Neural progenitor cell (in vitro differentiated cells): ENCODE measurements at regions not wholly inside any gene's neighbourhood (a gene's known extent, or its start where the extent isn't known, plus 50 kb on each side); places are given as distances from the start of the nearest gene placed in this dataset.

Source experiments
- EZH2 ChIP-seq: fragments of 200-600 bp; sonication (generic); IDR thresholded peaks from 2 replicates; pipeline ENCODE4 v1.6.1; 2017; ENCODE audit warnings: antibody characterized with exemption, mild to moderate bottlenecking, moderate library complexity
- EZH2phosphoT487 ChIP-seq: fragments of 200-600 bp; sonication (generic); IDR thresholded peaks from 2 replicates; pipeline ENCODE4 v1.6.1; 2017; ENCODE audit warnings: antibody characterized with exemption
- TF ChIP-seq, protein P1 (sequence below): fragments of 200-600 bp; sonication (generic); IDR thresholded peaks from 2 replicates; pipeline ENCODE4 v1.5.1; 2017; ENCODE audit warnings: antibody characterized with exemption, mild to moderate bottlenecking

GRCh38 chr12:23113781-23114180 is 488.8 kb downstream of the ETNK1 start:
- TF ChIP-seq, protein P1, sequence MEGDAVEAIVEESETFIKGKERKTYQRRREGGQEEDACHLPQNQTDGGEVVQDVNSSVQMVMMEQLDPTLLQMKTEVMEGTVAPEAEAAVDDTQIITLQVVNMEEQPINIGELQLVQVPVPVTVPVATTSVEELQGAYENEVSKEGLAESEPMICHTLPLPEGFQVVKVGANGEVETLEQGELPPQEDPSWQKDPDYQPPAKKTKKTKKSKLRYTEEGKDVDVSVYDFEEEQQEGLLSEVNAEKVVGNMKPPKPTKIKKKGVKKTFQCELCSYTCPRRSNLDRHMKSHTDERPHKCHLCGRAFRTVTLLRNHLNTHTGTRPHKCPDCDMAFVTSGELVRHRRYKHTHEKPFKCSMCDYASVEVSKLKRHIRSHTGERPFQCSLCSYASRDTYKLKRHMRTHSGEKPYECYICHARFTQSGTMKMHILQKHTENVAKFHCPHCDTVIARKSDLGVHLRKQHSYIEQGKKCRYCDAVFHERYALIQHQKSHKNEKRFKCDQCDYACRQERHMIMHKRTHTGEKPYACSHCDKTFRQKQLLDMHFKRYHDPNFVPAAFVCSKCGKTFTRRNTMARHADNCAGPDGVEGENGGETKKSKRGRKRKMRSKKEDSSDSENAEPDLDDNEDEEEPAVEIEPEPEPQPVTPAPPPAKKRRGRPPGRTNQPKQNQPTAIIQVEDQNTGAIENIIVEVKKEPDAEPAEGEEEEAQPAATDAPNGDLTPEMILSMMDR: no peak
- no peak for TF ChIP-seq EZH2
- TF ChIP-seq EZH2phosphoT487: no peak
